ENCODE measurements at regions not wholly inside any gene's neighbourhood (a gene's known extent, or its start where the extent isn't known, plus 50 kb on each side); places are given as distances from the start of the nearest gene placed in this dataset.
"Not testable (repeated sequence)": the region's sequence is repeated elsewhere in the genome, so short reads cannot be mapped to it uniquely, and the experiment has no call there.

- no peaks in the 10 kb centered on the region for H3K4me1 ChIP-seq (ENCODE audit: insufficient read depth, poor library complexity, severe bottlenecking)
- TF ChIP-seq CTCF (IDR thresholded peaks at IDR 0.05; ENCODE audit: poor library complexity, severe bottlenecking) = no peak
- no peaks in the 10 kb centered on the region for H3K36me3 ChIP-seq (ENCODE audit: low read depth)
- H3K27ac ChIP-seq (ENCODE audit: poor library complexity, severe bottlenecking) = no peak overlapping the region
- H3K9me3 ChIP-seq (ENCODE audit: severe bottlenecking) = no peaks in the 10 kb centered on the region
- no peaks in the 10 kb centered on the region for H3K27me3 ChIP-seq (ENCODE audit: insufficient read depth, poor library complexity, severe bottlenecking)
- no peak overlapping the region for H3K4me3 ChIP-seq (ENCODE audit: severe bottlenecking)
- DNase-seq (ENCODE audit: low spot score) (no peak), ATAC-seq (ENCODE audit: low read depth) (no peak)
Measured at GRCh38 chr16:65698791-65699321, 577.0 kb upstream of the CDH11 start.

GRCh38 chr16:65697521-65697920 lies 575.7 kb upstream of the CDH11 start:
- no peaks in the 10 kb centered on the region for H3K36me3 ChIP-seq (ENCODE audit: low read depth)
- no peaks in the 10 kb centered on the region for H3K9me3 ChIP-seq (ENCODE audit: severe bottlenecking)
- no peaks in the 10 kb centered on the region for H3K27me3 ChIP-seq (ENCODE audit: insufficient read depth, poor library complexity, severe bottlenecking)
- ATAC-seq (ENCODE audit: low read depth) (no peak), DNase-seq (ENCODE audit: low spot score) (no peak)
- TF ChIP-seq CTCF (IDR thresholded peaks at IDR 0.05; ENCODE audit: poor library complexity, severe bottlenecking) = no peak
- no peak overlapping the region for H3K27ac ChIP-seq (ENCODE audit: poor library complexity, severe bottlenecking)
- H3K4me3 ChIP-seq (ENCODE audit: severe bottlenecking) = no peak overlapping the region
- no peaks in the 10 kb centered on the region for H3K4me1 ChIP-seq (ENCODE audit: insufficient read depth, poor library complexity, severe bottlenecking)

- no peak for ATAC-seq (ENCODE audit: low read depth)
- H3K27me3 ChIP-seq (ENCODE audit: insufficient read depth, poor library complexity, severe bottlenecking) = no peaks in the 10 kb centered on the region
- no peak overlapping the region for H3K27ac ChIP-seq (ENCODE audit: poor library complexity, severe bottlenecking)
- H3K9me3 ChIP-seq (ENCODE audit: severe bottlenecking) = no peaks in the 10 kb centered on the region
- DNase-seq (ENCODE audit: low spot score) = no peak
- peak; percentile 19 for TF ChIP-seq CTCF (IDR thresholded peaks at IDR 0.05; ENCODE audit: poor library complexity, severe bottlenecking)
- no peaks in the 10 kb centered on the region for H3K36me3 ChIP-seq (ENCODE audit: low read depth)
- H3K4me3 ChIP-seq (ENCODE audit: severe bottlenecking) = no peak overlapping the region
- H3K4me1 ChIP-seq (ENCODE audit: insufficient read depth, poor library complexity, severe bottlenecking) = no peaks in the 10 kb centered on the region
Measured at GRCh38 chr16:65697065-65697464, 575.2 kb upstream of the CDH11 start.

- ATAC-seq (ENCODE audit: low read depth); H3K36me3 ChIP-seq (ENCODE audit: low read depth); DNase-seq (ENCODE audit: low spot score); H3K9me3 ChIP-seq (ENCODE audit: severe bottlenecking); H3K27me3 ChIP-seq (ENCODE audit: insufficient read depth, poor library complexity, severe bottlenecking); H3K4me3 ChIP-seq (ENCODE audit: severe bottlenecking); H3K27ac ChIP-seq (ENCODE audit: poor library complexity, severe bottlenecking); H3K4me1 ChIP-seq (ENCODE audit: insufficient read depth, poor library complexity, severe bottlenecking): not testable (repeated sequence)
Measured at GRCh38 chr16:65691846-65692245, 570.0 kb upstream of the CDH11 start.

GRCh38 chr16:65689726-65690125 lies 567.9 kb upstream of the CDH11 start:
- DNase-seq (ENCODE audit: low spot score) (no peak), ATAC-seq (ENCODE audit: low read depth) (no peak)
- H3K4me3 ChIP-seq (ENCODE audit: severe bottlenecking) = no peak overlapping the region
- no peaks in the 10 kb centered on the region for H3K27me3 ChIP-seq (ENCODE audit: insufficient read depth, poor library complexity, severe bottlenecking)
- H3K4me1 ChIP-seq (ENCODE audit: insufficient read depth, poor library complexity, severe bottlenecking) = no peaks in the 10 kb centered on the region
- H3K9me3 ChIP-seq (ENCODE audit: severe bottlenecking) = no peaks in the 10 kb centered on the region
- TF ChIP-seq CTCF (IDR thresholded peaks at IDR 0.05; ENCODE audit: poor library complexity, severe bottlenecking) = no peak
- H3K27ac ChIP-seq (ENCODE audit: poor library complexity, severe bottlenecking) = no peak overlapping the region
- no peaks in the 10 kb centered on the region for H3K36me3 ChIP-seq (ENCODE audit: low read depth)
